NB4 (cell line): ENCODE measurements at regions not wholly inside any gene's neighbourhood (a gene's known extent, or its start where the extent isn't known, plus 50 kb on each side); places are given as distances from the start of the nearest gene placed in this dataset.

Experiments
- MAX ChIP-seq: IDR thresholded peaks from 2 replicates; pipeline ENCODE4 v1.6.1; 2011; ENCODE audit warnings: low read depth, low read length
- MYC ChIP-seq: IDR thresholded peaks from 2 replicates; pipeline ENCODE4 v1.6.1; 2011; ENCODE audit warnings: low read depth, low read length
- POLR2A ChIP-seq: IDR thresholded peaks from 2 replicates; pipeline ENCODE4 v1.6.1; 2011; ENCODE audit warnings: mild to moderate bottlenecking; ENCODE audit not compliant: insufficient read length; ENCODE audit errors: extremely low read depth
- TF ChIP-seq, protein P1 (sequence below): IDR thresholded peaks from one replicate; pipeline ENCODE4 v1.5.1; 2012; ENCODE audit warnings: low read depth, low read length

GRCh38 chr2:14245901-14246300 lies 386.6 kb upstream of the LRATD1 start:
- TF ChIP-seq, protein P1, sequence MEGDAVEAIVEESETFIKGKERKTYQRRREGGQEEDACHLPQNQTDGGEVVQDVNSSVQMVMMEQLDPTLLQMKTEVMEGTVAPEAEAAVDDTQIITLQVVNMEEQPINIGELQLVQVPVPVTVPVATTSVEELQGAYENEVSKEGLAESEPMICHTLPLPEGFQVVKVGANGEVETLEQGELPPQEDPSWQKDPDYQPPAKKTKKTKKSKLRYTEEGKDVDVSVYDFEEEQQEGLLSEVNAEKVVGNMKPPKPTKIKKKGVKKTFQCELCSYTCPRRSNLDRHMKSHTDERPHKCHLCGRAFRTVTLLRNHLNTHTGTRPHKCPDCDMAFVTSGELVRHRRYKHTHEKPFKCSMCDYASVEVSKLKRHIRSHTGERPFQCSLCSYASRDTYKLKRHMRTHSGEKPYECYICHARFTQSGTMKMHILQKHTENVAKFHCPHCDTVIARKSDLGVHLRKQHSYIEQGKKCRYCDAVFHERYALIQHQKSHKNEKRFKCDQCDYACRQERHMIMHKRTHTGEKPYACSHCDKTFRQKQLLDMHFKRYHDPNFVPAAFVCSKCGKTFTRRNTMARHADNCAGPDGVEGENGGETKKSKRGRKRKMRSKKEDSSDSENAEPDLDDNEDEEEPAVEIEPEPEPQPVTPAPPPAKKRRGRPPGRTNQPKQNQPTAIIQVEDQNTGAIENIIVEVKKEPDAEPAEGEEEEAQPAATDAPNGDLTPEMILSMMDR, result no peak
- TF ChIP-seq POLR2A (no peak), MYC (no peak), MAX (no peak)
